Erythroblast (primary cell): ENCODE measurements at regions not wholly inside any gene's neighbourhood (a gene's known extent, or its start where the extent isn't known, plus 50 kb on each side); places are given as distances from the start of the nearest gene placed in this dataset.

Experiments used
- GATA1 ChIP-seq: IDR thresholded peaks from 2 replicates; pipeline ENCODE4 v1.6.1; 2011; ENCODE audit warnings: low read depth, mild to moderate bottlenecking, control low read depth, low read length, moderate library complexity
- POLR2A ChIP-seq: IDR thresholded peaks from 2 replicates; pipeline ENCODE4 v1.6.1; 2011; ENCODE audit warnings: mild to moderate bottlenecking, low read length

GRCh38 chr2:129381789-129382188, 597.7 kb upstream of the RAB6C start:
- TF ChIP-seq POLR2A, result no peak
- no peak for TF ChIP-seq GATA1
